Prostate gland (tissue), 2 donors: ENCODE measurements at regions not wholly inside any gene's neighbourhood (a gene's known extent, or its start where the extent isn't known, plus 50 kb on each side); places are given as distances from the start of the nearest gene placed in this dataset.

ENCODE experiments used
- POLR2A ChIP-seq: fragments of 450-650 bp; IDR thresholded peaks from one replicate; pipeline ENCODE4 v1.6.1; 2016; ENCODE audit warnings: antibody characterized with exemption, mild to moderate bottlenecking
- TF ChIP-seq, protein P1 (sequence below), 4 experiments: fragments of 200-600 bp in 2 of 4; fragments of 450-650 bp in 2 of 4; sonication (generic) in 2 of 4; IDR thresholded peaks; 1 replicate in 3 of 4; 2 replicates in 1 of 4; pipeline ENCODE4 v1.5.1; 2016 to 2019; ENCODE audit warnings: antibody characterized with exemption in 4 of 4, mild to moderate bottlenecking in 2 of 4, moderate library complexity in 2 of 4

DNA sequence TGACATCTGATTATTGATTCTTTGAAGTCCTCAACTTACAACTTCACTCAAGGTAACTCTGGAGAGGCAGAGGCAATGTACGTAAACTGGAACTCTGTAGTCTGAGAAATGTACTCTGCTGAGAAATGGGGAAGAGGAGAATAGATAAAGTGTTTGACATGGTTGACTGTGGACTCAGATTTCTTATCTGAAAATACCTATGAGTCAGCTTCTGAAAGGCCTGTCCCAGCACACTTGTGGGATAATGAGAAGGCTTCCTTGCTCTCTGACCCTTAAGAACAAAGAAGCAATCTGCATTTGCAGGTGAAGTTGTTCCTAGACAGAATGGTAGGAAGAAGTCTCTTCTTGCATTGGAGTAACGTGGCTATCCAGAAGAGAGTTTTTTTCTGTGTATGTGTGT, 1573.5 kb downstream of the BRINP3 start:
- TF ChIP-seq, protein P1, sequence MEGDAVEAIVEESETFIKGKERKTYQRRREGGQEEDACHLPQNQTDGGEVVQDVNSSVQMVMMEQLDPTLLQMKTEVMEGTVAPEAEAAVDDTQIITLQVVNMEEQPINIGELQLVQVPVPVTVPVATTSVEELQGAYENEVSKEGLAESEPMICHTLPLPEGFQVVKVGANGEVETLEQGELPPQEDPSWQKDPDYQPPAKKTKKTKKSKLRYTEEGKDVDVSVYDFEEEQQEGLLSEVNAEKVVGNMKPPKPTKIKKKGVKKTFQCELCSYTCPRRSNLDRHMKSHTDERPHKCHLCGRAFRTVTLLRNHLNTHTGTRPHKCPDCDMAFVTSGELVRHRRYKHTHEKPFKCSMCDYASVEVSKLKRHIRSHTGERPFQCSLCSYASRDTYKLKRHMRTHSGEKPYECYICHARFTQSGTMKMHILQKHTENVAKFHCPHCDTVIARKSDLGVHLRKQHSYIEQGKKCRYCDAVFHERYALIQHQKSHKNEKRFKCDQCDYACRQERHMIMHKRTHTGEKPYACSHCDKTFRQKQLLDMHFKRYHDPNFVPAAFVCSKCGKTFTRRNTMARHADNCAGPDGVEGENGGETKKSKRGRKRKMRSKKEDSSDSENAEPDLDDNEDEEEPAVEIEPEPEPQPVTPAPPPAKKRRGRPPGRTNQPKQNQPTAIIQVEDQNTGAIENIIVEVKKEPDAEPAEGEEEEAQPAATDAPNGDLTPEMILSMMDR (IDR thresholded peaks at IDR 0.05) = no peak
- TF ChIP-seq POLR2A = no peak
